GM23338 (cell line): ENCODE measurements at regions not wholly inside any gene's neighbourhood (a gene's known extent, or its start where the extent isn't known, plus 50 kb on each side); places are given as distances from the start of the nearest gene placed in this dataset.

Experiments used
- ATAC-seq: fragments of 200-7000 bp; cut with Tn5 transposase; 3 replicates; pipeline ENCODE4 v1.9.1; 2020
- DNase-seq: peaks from one replicate; pipeline ENCODE4 v3.0.0-alpha.2; 2015; ENCODE audit warnings: low spot score
- H2AFZ ChIP-seq: fragments of 200-600 bp; sonication (generic); 2 replicates; pipeline ENCODE4 v1.8.0; 2016; ENCODE audit warnings: antibody characterized with exemption, mild to moderate bottlenecking, moderate library complexity
- H3F3A ChIP-seq: fragments of 200-600 bp; sonication (generic); replicated peaks from 2 replicates; pipeline ENCODE4 v1.8.0; 2017; ENCODE audit warnings: antibody characterized with exemption, mixed run types, low read depth
- H3K27ac ChIP-seq: fragments of 200-600 bp; sonication (generic); 2 replicates; pipeline ENCODE4 v1.6.1; 2016; ENCODE audit warnings: low read depth
- H3K27me3 ChIP-seq: fragments of 200-600 bp; sonication (generic); 2 replicates; pipeline ENCODE4 v1.8.0; 2016; ENCODE audit warnings: mild to moderate bottlenecking, mixed run types, moderate library complexity; ENCODE audit not compliant: insufficient read depth
- H3K36me3 ChIP-seq: fragments of 200-600 bp; sonication (generic); 2 replicates; pipeline ENCODE4 v1.8.0; 2016; ENCODE audit warnings: mild to moderate bottlenecking; ENCODE audit not compliant: insufficient read depth
- H3K4me1 ChIP-seq: fragments of 200-600 bp; sonication (generic); 2 replicates; pipeline ENCODE4 v1.8.0; 2016; ENCODE audit warnings: mild to moderate bottlenecking, moderate library complexity; ENCODE audit not compliant: insufficient read depth
- H3K4me2 ChIP-seq: fragments of 200-600 bp; sonication (generic); 2 replicates; pipeline ENCODE4 v1.7.1; 2017; ENCODE audit warnings: mixed run types
- H3K4me3 ChIP-seq: fragments of 200-600 bp; sonication (generic); 2 replicates; pipeline ENCODE4 v1.6.1; 2016; ENCODE audit warnings: mixed run types
- H3K79me2 ChIP-seq: fragments of 200-600 bp; sonication (generic); replicated peaks from 2 replicates; pipeline ENCODE4 v1.8.0; 2017; ENCODE audit warnings: mild to moderate bottlenecking; ENCODE audit not compliant: insufficient read depth
- H3K9me2 ChIP-seq: fragments of 200-600 bp; sonication (generic); 2 replicates; pipeline ENCODE4 v1.8.0; 2017; ENCODE audit not compliant: insufficient read depth
- H4K20me1 ChIP-seq: fragments of 200-600 bp; sonication (generic); replicated peaks from 2 replicates; pipeline ENCODE4 v1.8.0; 2017; ENCODE audit warnings: mild to moderate bottlenecking; ENCODE audit not compliant: insufficient read depth
- H3K27ac Mint-ChIP-seq: 2 replicates; pipeline ENCODE4 v1.8.0; 2020; ENCODE audit warnings: inconsistent platforms, mild to moderate bottlenecking, moderate library complexity, mixed read lengths
- H3K27me3 Mint-ChIP-seq: 3 replicates; pipeline ENCODE4 v1.8.0; 2022; ENCODE audit warnings: low read depth, mild to moderate bottlenecking, moderate library complexity, mixed read lengths, inconsistent platforms; ENCODE audit not compliant: insufficient read depth, poor library complexity
- H3K36me3 Mint-ChIP-seq: 3 replicates; pipeline ENCODE4 v1.8.0; 2021; ENCODE audit warnings: low read depth, mild to moderate bottlenecking, inconsistent platforms, moderate library complexity, mixed read lengths
- H3K4me1 Mint-ChIP-seq: 3 replicates; pipeline ENCODE4 v1.8.0; 2020; ENCODE audit warnings: mild to moderate bottlenecking, inconsistent platforms, mixed read lengths
- H3K4me3 Mint-ChIP-seq: 3 replicates; pipeline ENCODE4 v1.8.0; 2021; ENCODE audit warnings: moderate library complexity, mild to moderate bottlenecking, inconsistent platforms, mixed read lengths
- H3K9me3 Mint-ChIP-seq: 3 replicates; pipeline ENCODE4 v1.8.0; 2020; ENCODE audit warnings: moderate library complexity, mild to moderate bottlenecking, inconsistent platforms, mixed read lengths
- CREB1 ChIP-seq: fragments of 250-450 bp; sonication (Bioruptor Pico); IDR thresholded peaks from 2 replicates; pipeline ENCODE4 v1.5.0; 2020; ENCODE audit warnings: low read depth, mild to moderate bottlenecking, moderate library complexity
- EZH2 ChIP-seq: fragments of 200-600 bp; sonication (generic); IDR thresholded peaks from one replicate; pipeline ENCODE4 v1.8.0; 2017; ENCODE audit warnings: antibody characterized with exemption, mild to moderate bottlenecking, low read depth; ENCODE audit not compliant: unreplicated experiment
- JUNB ChIP-seq: IDR thresholded peaks from one replicate; pipeline ENCODE4 v1.6.1; 2016; ENCODE audit warnings: antibody characterized with exemption; ENCODE audit not compliant: unreplicated experiment
- NANOG ChIP-seq: IDR thresholded peaks from 2 replicates; pipeline ENCODE4 v1.6.1; 2016; ENCODE audit warnings: antibody characterized with exemption, borderline replicate concordance
- POLR2AphosphoS5 ChIP-seq: IDR thresholded peaks from 2 replicates; pipeline ENCODE4 v1.6.1; 2016; ENCODE audit warnings: antibody characterized with exemption, low read depth
- ZNF114 ChIP-seq: fragments of 250-450 bp; sonication (Bioruptor Pico); IDR thresholded peaks from 2 replicates; pipeline ENCODE4 v1.5.0; 2020; ENCODE audit warnings: mild to moderate bottlenecking, moderate library complexity
- ZNF331 ChIP-seq: fragments of 250-450 bp; sonication (Bioruptor Pico); IDR thresholded peaks from 2 replicates; pipeline ENCODE4 v1.5.0; 2020; ENCODE audit warnings: low read depth, mild to moderate bottlenecking, moderate library complexity
- TF ChIP-seq, protein P1 (sequence below): IDR thresholded peaks from 2 replicates; pipeline ENCODE4 v1.6.1; 2016; ENCODE audit warnings: antibody characterized with exemption
- TF ChIP-seq, protein P2 (sequence below), 2 experiments: fragments of 200-600 bp in 1 of 2; sonication (generic) in 1 of 2; conservative IDR thresholded peaks; 2 replicates each; pipeline versions ENCODE4 v1.5.1 to v1.6.1; 2016 to 2017; ENCODE audit warnings: antibody characterized with exemption in 2 of 2, low read depth in 2 of 2, mild to moderate bottlenecking in 2 of 2, moderate library complexity in 1 of 2

DNA sequence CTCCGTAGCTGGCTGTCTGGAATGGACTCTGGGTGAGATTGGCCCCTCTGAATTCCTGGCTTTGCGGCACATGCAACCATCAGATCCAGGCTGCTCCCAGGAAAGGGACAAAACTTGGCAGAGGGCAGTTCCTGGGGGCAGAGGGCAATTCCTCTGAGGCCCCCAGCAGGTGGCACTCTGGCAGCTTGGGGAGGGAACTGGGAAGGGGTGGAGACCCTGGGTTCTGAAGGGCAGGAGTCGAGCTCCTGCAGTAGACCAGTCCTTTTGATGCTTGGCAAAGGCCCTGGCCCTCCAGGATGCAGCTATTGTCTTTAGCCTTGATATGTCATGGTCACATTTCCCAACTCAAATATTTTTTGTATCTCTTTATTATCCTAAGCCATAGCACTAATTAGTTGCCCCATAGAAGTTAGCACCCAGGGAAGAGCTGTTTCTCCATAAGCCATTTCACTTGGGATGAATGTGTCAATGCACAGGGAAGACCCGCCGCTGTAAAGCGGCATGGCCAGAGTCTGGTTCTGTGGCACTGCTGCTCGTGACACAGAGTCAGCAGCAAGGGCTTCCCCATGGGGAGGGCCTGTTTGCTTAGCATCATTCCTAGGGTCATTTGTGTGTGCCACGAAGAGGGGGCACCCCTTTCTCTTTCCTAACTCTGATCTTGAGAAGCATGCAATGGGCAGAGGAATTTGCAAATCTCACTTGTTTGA lies 51.2 kb upstream of the CDK20 start:
- no peak overlapping the region for H3K27ac Mint-ChIP-seq
- peak; percentile 69 for ATAC-seq

DNA sequence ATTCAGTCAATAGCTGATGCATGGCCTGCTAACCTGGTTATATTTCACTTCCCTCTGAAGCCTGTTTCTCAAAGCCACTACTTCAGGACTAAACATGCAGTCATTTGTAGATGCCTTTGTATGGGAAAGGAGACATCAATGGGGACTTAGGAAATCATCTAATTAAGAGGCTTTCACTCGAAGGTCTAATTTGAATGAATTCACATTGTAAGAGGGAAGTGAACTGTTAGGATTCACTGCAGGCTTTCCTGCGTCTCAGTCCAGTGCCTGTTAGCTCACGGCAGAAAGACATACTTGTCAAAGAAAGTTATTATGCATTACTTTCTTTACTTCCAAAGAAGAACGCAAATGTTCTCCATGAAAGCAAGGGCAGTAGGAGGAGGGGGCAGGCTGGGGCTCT lies 50.6 kb upstream of the CDK20 start:
- Histone ChIP-seq H3K27me3 (no peaks in the 10 kb centered on the region), H3F3A (no peaks in the 10 kb centered on the region; the same call in 1 of the 2 replicates), H3K36me3 (no peaks in the 10 kb centered on the region), H3K9me2 (no peaks in the 10 kb centered on the region), H2AFZ (0 out of 2 replicates have a peak overlapping the region, but pooled peaks have one; percentile 47), H3K79me2 (no peaks in the 10 kb centered on the region), H3K4me2 (peak overlapping the region; percentile 55; the same call in 1 of the 2 replicates), H3K4me3 (no peak overlapping the region), H4K20me1 (no peaks in the 10 kb centered on the region), H3K27ac (0 out of 2 replicates have a peak overlapping the region, but pooled peaks have one; percentile 51), H3K4me1 (peaks cover 18% of the 10 kb centered on the region)
- H3K27me3 Mint-ChIP-seq = peaks cover 10% of the 10 kb centered on the region
- no peaks in the 10 kb centered on the region for H3K9me3 Mint-ChIP-seq
- no peak overlapping the region for H3K27ac Mint-ChIP-seq
- H3K4me3 Mint-ChIP-seq = no peak overlapping the region
- TF ChIP-seq POLR2AphosphoS5 (no peak), ZNF331 (no peak), ZNF114 (CRISPR knock-in tag) (no peak), CREB1 (CRISPR knock-in tag) (no peak), JUNB (no peak), NANOG (no peak), EZH2 (no peak)
- TF ChIP-seq, protein P1, sequence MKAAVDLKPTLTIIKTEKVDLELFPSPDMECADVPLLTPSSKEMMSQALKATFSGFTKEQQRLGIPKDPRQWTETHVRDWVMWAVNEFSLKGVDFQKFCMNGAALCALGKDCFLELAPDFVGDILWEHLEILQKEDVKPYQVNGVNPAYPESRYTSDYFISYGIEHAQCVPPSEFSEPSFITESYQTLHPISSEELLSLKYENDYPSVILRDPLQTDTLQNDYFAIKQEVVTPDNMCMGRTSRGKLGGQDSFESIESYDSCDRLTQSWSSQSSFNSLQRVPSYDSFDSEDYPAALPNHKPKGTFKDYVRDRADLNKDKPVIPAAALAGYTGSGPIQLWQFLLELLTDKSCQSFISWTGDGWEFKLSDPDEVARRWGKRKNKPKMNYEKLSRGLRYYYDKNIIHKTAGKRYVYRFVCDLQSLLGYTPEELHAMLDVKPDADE = no peak
- TF ChIP-seq, protein P2, sequence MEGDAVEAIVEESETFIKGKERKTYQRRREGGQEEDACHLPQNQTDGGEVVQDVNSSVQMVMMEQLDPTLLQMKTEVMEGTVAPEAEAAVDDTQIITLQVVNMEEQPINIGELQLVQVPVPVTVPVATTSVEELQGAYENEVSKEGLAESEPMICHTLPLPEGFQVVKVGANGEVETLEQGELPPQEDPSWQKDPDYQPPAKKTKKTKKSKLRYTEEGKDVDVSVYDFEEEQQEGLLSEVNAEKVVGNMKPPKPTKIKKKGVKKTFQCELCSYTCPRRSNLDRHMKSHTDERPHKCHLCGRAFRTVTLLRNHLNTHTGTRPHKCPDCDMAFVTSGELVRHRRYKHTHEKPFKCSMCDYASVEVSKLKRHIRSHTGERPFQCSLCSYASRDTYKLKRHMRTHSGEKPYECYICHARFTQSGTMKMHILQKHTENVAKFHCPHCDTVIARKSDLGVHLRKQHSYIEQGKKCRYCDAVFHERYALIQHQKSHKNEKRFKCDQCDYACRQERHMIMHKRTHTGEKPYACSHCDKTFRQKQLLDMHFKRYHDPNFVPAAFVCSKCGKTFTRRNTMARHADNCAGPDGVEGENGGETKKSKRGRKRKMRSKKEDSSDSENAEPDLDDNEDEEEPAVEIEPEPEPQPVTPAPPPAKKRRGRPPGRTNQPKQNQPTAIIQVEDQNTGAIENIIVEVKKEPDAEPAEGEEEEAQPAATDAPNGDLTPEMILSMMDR (conservative IDR thresholded peaks at IDR 0.05; ENCODE audit: low read depth in 2 of 2) = no peak
- H3K36me3 Mint-ChIP-seq = no peaks in the 10 kb centered on the region
- no peak for DNase-seq
- no peak for ATAC-seq
- H3K4me1 Mint-ChIP-seq = peaks cover 25% of the 10 kb centered on the region

More for the DNA sequence above, 51.2 kb upstream of the CDK20 start:
- Histone ChIP-seq H3K4me1 (peaks cover 18% of the 10 kb centered on the region), H3K36me3 (no peaks in the 10 kb centered on the region), H3K79me2 (no peaks in the 10 kb centered on the region), H3K27me3 (no peaks in the 10 kb centered on the region), H2AFZ (no peak overlapping the region), H3K4me2 (0 out of 2 replicates have a peak overlapping the region, but pooled peaks have one; percentile 60), H4K20me1 (no peaks in the 10 kb centered on the region), H3K27ac (0 out of 2 replicates have a peak overlapping the region, but pooled peaks have one; percentile 51), H3K9me2 (no peaks in the 10 kb centered on the region), H3F3A (no peaks in the 10 kb centered on the region; the same call in 1 of the 2 replicates), H3K4me3 (no peak overlapping the region)
- H3K4me1 Mint-ChIP-seq = peaks cover 25% of the 10 kb centered on the region
- no peak overlapping the region for H3K4me3 Mint-ChIP-seq
- no peak for DNase-seq
- peaks cover 10% of the 10 kb centered on the region for H3K27me3 Mint-ChIP-seq
- TF ChIP-seq ZNF331 = no peak
- TF ChIP-seq, protein P2 (conservative IDR thresholded peaks at IDR 0.05; ENCODE audit: low read depth in 2 of 2) = peak; percentile 25 to 49; a peak in 3 of 4 replicates
- H3K36me3 Mint-ChIP-seq = no peaks in the 10 kb centered on the region
- no peaks in the 10 kb centered on the region for H3K9me3 Mint-ChIP-seq
